Fibroblast of lung (primary cell): ENCODE measurements at regions not wholly inside any gene's neighbourhood (a gene's known extent, or its start where the extent isn't known, plus 50 kb on each side); places are given as distances from the start of the nearest gene placed in this dataset.

Experiments
- CTCF ChIP-seq, 2 donors: IDR thresholded peaks in 1 of 2; conservative IDR thresholded peaks in 1 of 2; 1 replicate in 1 of 2; 2 replicates in 1 of 2; pipeline ENCODE4 v1.5.1; 2011 to 2012; ENCODE audit warnings: low read length in 2 of 2, control low read depth in 1 of 2, inconsistent platforms in 1 of 2, low read depth in 1 of 2, mild to moderate bottlenecking in 1 of 2
- EZH2 ChIP-seq: IDR thresholded peaks from 2 replicates; pipeline ENCODE4 v1.5.1; 2012; ENCODE audit warnings: low read length, control low read depth, mild to moderate bottlenecking; ENCODE audit errors: missing control alignments

GRCh38 chr16:13435415-13435814 is 484.5 kb upstream of the ERCC4 start:
- TF ChIP-seq CTCF (conservative IDR thresholded peaks at IDR 0.05 in 1 of 2, IDR thresholded peaks at IDR 0.05 in 1 of 2; ENCODE audit: low read depth in 1 of 2, low read length in 2 of 2): no peak
- no peak for TF ChIP-seq EZH2
